Nephron progenitor cell (in vitro differentiated cells): ENCODE measurements at regions not wholly inside any gene's neighbourhood (a gene's known extent, or its start where the extent isn't known, plus 50 kb on each side); places are given as distances from the start of the nearest gene placed in this dataset.
A peak's percentile ranks its signal among the peaks of the same experiment; 100 is the strongest.

Experiments
- DNase-seq: peaks from one replicate; pipeline ENCODE4 v3.0.0; 2021
- H3K27ac Mint-ChIP-seq: 2 replicates; pipeline ENCODE4 v1.8.0; 2021; ENCODE audit warnings: mild to moderate bottlenecking, moderate library complexity, mixed read lengths
- H3K27me3 Mint-ChIP-seq: 2 replicates; pipeline ENCODE4 v1.8.0; 2021; ENCODE audit warnings: mild to moderate bottlenecking, low read depth, mixed read lengths; ENCODE audit not compliant: poor library complexity
- H3K36me3 Mint-ChIP-seq: 2 replicates; pipeline ENCODE4 v1.8.0; 2021; ENCODE audit warnings: low read depth, mixed read lengths
- H3K4me1 Mint-ChIP-seq: 2 replicates; pipeline ENCODE4 v1.8.0; 2021; ENCODE audit warnings: mixed read lengths
- H3K4me3 Mint-ChIP-seq: 2 replicates; pipeline ENCODE4 v1.8.0; 2021; ENCODE audit warnings: mild to moderate bottlenecking, moderate library complexity, mixed read lengths
- H3K9me3 Mint-ChIP-seq: 2 replicates; pipeline ENCODE4 v1.8.0; 2021; ENCODE audit warnings: mild to moderate bottlenecking, moderate library complexity, mixed read lengths
- CTCF ChIP-seq: fragments of 200-600 bp; sonication (generic); IDR thresholded peaks from 2 replicates; pipeline ENCODE4 v1.5.0; 2021; ENCODE audit warnings: antibody characterized with exemption

DNA sequence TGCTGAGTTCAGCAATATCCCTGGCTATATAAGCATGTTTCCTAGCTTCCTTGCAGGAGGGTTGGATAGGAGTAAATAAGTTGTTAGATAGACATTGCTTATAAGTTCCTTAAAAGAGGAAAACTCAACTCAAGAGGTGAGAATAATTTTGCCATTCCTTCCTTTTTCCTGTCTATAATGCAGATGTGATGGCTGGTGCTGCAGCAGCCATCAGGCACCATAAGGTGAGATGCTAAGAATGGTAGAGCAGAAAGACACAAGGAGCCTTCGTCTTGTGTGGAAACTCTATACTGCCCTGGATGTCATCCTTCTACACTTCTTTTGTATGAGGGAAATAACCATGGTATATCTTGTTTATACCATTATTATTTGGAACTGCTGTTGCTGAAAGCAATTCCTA lies 74.5 kb upstream of the GRK3 start:
- H3K27me3 Mint-ChIP-seq = peaks cover 8% of the 10 kb centered on the region
- H3K9me3 Mint-ChIP-seq = peaks cover 7% of the 10 kb centered on the region
- DNase-seq = no peak
- peaks cover 82% of the 10 kb centered on the region for H3K36me3 Mint-ChIP-seq
- H3K27ac Mint-ChIP-seq = no peak overlapping the region
- peaks cover 39% of the 10 kb centered on the region for H3K4me1 Mint-ChIP-seq
- H3K4me3 Mint-ChIP-seq = no peak overlapping the region
- no peak for TF ChIP-seq CTCF

GRCh38 chr22:25490896-25491295 lies 73.6 kb upstream of the GRK3 start:
- no peak for TF ChIP-seq CTCF
- peaks cover 8% of the 10 kb centered on the region for H3K27me3 Mint-ChIP-seq
- no peak overlapping the region for H3K27ac Mint-ChIP-seq
- peaks cover 39% of the 10 kb centered on the region for H3K4me1 Mint-ChIP-seq
- H3K4me3 Mint-ChIP-seq = no peak overlapping the region
- no peak for DNase-seq
- H3K36me3 Mint-ChIP-seq = peaks cover 80% of the 10 kb centered on the region
- H3K9me3 Mint-ChIP-seq = peaks cover 7% of the 10 kb centered on the region

- no peak overlapping the region for H3K27ac Mint-ChIP-seq
- peaks cover 11% of the 10 kb centered on the region for H3K27me3 Mint-ChIP-seq
- DNase-seq = no peak
- no peak overlapping the region for H3K4me3 Mint-ChIP-seq
- H3K36me3 Mint-ChIP-seq = peaks cover 80% of the 10 kb centered on the region
- H3K9me3 Mint-ChIP-seq = peaks cover 7% of the 10 kb centered on the region
- H3K4me1 Mint-ChIP-seq = peaks cover 39% of the 10 kb centered on the region
- no peak for TF ChIP-seq CTCF
Observed at GRCh38 chr22:25492162-25492561, 72.3 kb upstream of the GRK3 start.

DNA sequence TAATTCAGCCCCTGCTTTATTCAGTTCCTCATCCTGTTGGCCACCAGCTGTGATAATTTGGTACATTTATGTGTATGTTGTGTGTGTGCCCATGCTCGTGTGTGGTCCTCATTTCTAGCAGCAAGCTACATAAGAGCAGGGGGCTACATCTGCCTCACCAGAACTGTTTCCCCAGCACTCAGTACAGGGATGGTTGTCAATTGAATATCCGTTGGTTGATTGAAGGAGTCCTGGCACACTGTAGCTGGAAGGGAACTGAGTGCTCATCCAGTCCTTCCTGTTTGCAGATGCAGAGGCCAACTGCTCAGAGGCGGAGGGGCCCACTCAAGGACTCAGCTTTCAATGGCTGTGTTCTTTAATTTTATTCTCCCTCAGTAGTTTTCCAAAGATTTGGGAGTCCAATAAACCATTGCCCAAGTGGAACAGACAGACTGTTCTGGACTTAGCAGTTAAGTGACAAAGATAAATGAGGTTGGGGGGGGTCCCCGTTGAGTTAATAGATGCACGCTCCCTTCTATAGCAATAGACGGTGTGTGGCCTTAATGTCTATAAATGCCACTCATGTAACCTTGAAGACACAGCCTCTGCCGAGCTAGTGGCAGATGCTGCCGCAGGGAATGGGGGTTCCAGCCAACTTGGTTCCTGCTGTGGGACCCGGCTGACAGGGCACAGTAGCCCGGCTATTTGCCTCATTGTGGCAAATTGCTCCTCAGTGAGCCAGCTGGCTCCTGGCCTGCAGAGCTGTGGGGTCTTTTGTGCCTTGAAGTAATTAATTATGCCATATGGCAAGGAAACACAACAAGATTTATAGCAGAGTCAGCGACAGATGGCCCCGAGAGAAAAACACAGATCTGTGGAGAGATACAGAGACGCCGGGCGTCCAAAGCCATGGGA lies 71.4 kb upstream of the GRK3 start:
- Mint-ChIP-seq H3K4me1 (peaks cover 31% of the 10 kb centered on the region), H3K27ac (no peak overlapping the region), H3K4me3 (no peak overlapping the region), H3K27me3 (peaks cover 11% of the 10 kb centered on the region), H3K36me3 (peaks cover 73% of the 10 kb centered on the region), H3K9me3 (peaks cover 7% of the 10 kb centered on the region)
- no peak for TF ChIP-seq CTCF
- DNase-seq = peak; percentile 12

DNA sequence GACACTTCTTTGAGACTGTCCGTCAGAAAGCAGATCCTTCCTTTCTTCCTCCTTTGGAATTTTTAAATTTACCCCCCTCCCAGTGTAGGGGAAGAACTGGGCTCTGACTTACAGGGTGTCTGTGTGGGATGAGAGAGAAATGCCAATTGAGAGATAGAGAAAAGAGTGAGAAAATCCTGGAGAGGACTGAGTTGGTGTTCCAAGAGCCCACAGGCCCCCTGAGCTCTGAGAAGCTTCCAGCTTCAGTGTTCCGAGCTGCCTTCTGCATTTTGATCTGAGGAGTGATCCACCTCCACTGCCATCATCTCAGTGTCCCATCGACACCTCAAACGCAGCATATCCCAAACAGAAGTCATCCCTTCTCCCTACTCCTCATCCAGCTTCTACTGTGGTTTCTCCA lies 70.7 kb upstream of the GRK3 start:
- peaks cover 68% of the 10 kb centered on the region for H3K36me3 Mint-ChIP-seq
- TF ChIP-seq CTCF = no peak
- no peak for DNase-seq
- H3K9me3 Mint-ChIP-seq = peaks cover 7% of the 10 kb centered on the region
- H3K27ac Mint-ChIP-seq = no peak overlapping the region
- peaks cover 29% of the 10 kb centered on the region for H3K4me1 Mint-ChIP-seq
- peaks cover 11% of the 10 kb centered on the region for H3K27me3 Mint-ChIP-seq
- H3K4me3 Mint-ChIP-seq = no peak overlapping the region

- TF ChIP-seq CTCF = no peak
- H3K36me3 Mint-ChIP-seq = peaks cover 61% of the 10 kb centered on the region
- peaks cover 29% of the 10 kb centered on the region for H3K4me1 Mint-ChIP-seq
- DNase-seq = no peak
- peak overlapping the region; percentile 22 for H3K4me3 Mint-ChIP-seq
- peaks cover 11% of the 10 kb centered on the region for H3K27me3 Mint-ChIP-seq
- peaks cover 4% of the 10 kb centered on the region for H3K9me3 Mint-ChIP-seq
- no peak overlapping the region for H3K27ac Mint-ChIP-seq
Observed at GRCh38 chr22:25494774-25495173, 69.7 kb upstream of the GRK3 start.
